GM18868 (cell line): ENCODE measurements at regions not wholly inside any gene's neighbourhood (a gene's known extent, or its start where the extent isn't known, plus 50 kb on each side); places are given as distances from the start of the nearest gene placed in this dataset.

Source experiments
- ATAC-seq: cut with Tn5 transposase; IDR thresholded peaks from one replicate; pipeline ENCODE4 v1.9.1; 2021; ENCODE audit warnings: mild to moderate bottlenecking, moderate library complexity; ENCODE audit not compliant: unreplicated experiment

DNA sequence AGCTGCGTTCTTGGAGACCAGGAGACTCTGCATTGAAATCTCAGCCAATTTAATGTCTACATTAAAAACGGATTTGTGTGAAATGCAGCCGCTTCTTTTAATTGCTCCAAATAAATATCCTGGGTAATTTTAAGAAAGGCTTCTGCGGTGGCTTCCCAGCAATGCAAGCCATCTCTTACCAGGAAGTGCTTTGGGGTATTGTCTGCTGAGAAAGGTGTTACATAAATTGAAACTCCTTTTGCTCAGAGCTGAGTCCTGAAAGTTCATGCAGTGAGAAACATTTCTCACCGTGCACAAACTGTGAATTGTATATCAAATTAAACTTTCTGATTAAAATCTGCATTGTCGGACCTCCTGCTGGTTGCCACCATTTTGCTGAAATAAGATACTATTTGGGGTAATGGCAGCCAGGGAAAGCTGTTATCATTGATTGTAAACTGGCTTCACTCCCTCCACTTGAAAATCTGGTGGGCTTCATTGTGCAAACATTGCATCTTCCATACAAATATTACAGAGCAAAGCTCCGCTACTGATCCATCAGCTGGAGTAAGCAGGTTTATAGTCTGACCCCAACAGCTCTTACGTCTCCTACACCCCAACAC, 59.5 kb downstream of the ZIC5 start:
- no peak for ATAC-seq

DNA sequence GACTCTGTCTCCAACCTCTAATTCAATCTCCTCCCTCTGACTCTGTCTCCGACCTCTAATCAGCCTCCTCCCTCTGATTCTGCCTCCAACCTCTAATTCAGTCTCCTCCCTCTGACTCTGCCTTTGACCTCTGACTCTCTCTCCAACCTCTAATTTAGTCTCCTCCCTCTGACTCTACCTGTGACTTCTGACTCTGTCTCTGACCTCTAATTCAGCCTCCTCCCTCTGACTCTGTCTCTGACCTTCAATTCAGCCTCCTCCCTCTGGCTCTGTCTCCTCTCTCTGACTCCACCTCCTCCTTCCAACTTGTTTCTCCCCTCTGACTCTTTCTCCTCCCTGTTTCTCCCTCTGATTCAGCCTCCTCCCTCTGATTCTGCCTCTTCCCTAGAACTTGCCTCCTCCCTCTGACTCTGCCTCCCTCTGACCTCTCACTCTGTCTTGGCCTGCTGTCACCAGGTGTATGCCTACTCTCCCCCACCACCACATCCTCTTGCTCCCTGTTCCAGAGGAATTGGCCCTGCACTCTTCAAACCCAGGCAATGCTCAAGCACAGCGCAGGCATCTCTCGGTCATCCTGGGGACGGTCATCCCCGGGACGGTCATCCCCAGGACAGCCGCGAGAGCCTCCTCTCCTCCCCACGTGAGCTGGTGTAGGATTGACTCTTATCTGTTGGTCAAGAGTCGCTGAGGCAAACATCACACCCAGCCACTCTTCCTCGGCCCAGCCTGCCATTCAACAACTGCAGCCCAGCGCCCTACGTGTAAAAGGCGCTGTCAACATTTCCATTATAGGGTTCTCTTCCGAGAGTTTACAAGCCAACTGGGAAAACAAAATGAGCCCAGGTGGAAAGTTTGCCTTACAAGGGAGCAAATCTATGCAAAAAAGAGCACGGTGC, 60.2 kb downstream of the ZIC5 start:
- no peak for ATAC-seq

DNA sequence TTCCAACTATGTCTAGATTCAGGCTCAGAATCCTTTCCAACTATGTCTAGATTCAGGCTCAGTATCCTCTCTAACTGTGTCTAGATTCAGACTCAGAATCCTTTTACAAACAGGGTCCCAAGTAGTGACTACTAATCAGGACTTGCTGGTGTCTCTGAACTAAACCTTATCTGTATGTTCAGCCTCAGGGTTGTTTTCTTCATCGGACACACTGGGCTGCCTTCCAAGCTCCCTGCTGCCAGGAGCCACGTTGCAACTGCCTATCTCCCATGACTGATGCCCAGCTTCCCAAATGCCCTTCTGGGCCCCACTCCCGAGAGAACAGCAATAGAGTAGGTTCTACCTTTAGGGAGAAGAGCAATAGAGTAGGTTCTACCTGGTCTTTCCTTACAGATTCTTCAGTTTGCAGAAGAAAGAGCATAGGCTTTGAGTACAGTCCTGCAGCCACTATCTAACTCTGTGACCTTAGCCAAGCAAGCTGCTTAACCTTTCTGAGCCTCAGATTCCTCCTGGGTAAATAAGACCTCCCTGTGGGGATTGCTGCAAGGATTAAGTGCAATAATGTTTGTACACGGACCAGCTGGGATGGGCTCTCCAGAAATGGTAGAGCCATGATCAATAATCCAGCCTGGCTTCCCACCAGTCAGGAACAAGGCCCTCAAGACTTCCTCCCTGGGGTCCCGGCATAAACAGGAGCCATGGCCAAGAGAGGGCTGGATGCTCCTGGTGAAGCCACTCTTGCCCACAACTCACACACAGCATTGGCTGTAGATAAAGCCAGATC, 61.5 kb downstream of the ZIC5 start:
- no peak for ATAC-seq

- ATAC-seq, result no peak
Measured at GRCh38 chr13:99909097-99909835, 62.3 kb downstream of the ZIC5 start.

DNA sequence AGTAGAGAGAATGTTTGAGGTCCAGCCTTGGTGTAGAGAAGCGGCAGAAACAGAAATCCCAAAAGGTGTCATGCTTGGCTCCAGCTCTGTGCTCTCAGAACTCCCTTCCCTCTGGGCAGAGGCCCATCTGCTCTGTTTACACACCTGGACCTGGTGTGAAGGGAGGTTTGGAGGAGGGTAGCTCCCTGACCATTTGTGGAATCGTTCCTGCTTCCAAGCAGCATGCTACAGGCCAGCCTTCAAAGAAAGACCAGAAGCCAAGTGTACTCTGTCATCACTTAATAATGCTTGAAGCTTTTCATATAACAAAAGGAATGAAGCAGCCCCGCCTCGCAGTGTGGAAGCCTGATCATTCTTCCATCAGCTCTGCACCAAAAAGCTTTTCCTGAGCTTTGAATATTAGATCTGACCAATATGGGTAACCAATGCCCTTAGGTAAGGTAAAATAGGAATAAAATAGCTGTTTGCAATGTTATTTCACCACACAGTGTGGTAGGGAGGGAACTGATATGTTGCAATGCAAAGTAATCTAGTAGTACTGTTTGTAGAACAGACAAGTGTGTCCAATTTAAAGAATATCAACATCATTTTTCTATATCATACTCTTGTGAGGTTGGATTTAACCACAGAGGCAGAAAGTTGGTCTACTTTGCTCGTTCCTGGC, 63.3 kb downstream of the ZIC5 start:
- no peak for ATAC-seq

GRCh38 chr13:99907627-99908026, 63.9 kb downstream of the ZIC5 start:
- no peak for ATAC-seq

DNA sequence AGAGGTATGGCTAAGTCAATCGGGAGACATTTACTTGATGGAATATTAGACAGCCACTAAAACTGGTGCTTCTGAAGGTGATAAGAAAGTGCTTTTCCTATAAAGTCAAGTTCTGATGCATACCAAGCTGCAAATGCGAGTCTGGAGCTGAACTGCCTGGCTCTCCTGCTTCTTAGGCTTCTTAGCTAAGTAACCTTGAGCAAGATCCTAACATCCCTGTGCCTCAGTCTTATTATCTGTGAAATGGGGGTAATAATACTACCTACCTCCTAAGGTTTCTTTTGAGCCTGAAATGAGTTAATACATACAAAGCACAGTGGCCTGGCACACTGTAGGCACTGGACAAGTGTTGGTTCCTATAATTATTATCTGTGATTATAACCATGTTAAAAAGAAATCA, 64.5 kb downstream of the ZIC5 start:
- ATAC-seq, result no peak

- no peak for ATAC-seq
Measured at GRCh38 chr13:99905814-99906213, 65.8 kb downstream of the ZIC5 start.

DNA sequence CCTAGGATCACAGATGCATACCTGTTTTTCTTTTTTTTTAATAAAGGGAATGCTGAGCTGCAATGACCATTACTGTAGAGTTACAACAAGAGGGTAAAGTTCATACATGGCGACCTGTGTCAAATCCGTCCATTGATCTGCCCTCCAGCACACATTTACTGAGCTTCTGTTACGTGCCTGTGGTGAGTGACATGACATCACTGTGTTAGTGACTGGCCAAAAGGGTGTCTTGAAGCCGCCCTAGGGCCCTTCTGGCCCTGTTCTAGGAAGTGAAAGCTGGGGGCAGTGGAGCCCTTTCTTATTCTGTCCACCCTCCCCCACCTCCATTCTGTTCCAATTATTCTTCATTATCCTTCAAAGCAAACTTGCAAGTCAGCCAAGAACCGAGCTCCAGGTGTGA, 66.3 kb downstream of the ZIC5 start:
- peak; percentile 63 for ATAC-seq

- no peak for ATAC-seq
Measured at GRCh38 chr13:99903140-99903539, 68.4 kb downstream of the ZIC5 start.

- no peak for ATAC-seq
Measured at GRCh38 chr13:99902657-99903056, 68.9 kb downstream of the ZIC5 start.

DNA sequence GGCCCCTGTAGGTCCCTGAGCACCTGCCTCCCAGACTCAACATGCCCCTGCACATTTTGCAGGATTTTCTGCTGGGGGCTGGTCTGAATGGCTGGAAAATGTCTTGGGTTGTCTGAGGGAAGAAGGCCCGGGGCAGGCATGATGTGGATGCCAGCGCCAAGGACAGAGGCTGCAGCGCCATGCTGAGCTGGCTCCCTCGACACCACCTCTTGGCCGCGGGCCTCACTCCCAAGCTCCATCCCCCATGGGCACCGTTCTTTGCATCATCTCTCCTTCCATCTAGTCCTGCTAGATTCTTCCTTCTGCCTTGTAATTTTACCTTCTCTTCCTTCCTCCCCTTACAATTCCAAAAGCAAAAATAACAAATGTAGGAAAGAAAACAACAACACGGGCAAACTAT, 70.6 kb downstream of the ZIC5 start:
- no peak for ATAC-seq

GRCh38 chr13:99898421-99898820, 73.1 kb downstream of the ZIC5 start:
- ATAC-seq, result no peak

DNA sequence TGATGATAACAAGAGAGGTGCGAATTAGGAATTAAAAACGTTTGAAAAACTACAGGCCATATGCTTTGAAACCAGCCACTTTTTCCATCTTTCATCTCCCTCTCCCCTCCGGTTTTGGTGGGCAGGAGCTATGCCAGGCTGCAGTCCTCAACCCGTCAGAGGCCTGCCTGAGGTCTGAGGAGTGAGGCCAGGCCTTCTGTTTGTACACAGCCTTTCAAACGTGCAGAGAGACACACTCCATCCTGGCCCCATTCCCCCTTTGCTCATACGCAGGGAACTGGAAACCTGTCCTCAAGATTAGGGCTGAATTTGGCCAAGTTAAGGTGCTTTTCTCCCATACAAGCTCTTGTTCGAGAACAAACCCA, 74.5 kb downstream of the ZIC5 start:
- no peak for ATAC-seq

DNA sequence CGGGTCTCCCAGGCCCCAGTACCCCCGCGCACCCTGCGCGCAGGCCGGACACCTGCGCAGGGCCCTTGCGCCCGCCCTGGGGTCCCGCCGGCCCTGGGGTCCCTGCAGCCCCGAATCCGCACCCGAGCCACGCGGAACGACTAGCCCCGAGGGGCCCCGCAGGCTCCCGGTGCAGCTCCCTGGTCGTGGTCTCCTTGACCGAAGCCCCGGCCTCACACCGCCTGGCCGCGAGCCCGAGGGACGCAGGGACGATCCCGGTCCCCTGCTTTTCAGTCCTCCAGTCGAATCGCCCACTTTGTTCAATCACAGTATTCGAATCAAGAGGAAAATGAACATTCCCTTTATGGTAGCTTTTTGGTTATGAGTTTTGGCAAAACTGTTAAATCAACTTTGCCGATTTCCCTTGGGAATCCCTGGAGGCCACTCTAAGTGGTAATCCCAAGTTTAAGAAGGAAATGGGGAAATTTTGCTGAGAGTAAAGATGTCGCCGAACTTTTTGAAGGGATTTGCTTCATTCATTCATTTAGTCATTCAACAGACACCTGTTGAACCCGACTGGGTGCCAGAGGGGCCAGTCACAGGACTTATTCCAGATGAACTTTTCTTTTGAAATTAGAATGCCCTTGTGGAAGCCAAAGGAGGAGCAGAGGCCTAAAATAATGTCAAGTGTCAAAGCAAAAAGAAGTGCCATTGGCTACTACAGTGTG, 75.0 kb downstream of the ZIC5 start:
- no peak for ATAC-seq

GRCh38 chr13:99895444-99896368, 75.9 kb downstream of the ZIC5 start:
- no peak for ATAC-seq

DNA sequence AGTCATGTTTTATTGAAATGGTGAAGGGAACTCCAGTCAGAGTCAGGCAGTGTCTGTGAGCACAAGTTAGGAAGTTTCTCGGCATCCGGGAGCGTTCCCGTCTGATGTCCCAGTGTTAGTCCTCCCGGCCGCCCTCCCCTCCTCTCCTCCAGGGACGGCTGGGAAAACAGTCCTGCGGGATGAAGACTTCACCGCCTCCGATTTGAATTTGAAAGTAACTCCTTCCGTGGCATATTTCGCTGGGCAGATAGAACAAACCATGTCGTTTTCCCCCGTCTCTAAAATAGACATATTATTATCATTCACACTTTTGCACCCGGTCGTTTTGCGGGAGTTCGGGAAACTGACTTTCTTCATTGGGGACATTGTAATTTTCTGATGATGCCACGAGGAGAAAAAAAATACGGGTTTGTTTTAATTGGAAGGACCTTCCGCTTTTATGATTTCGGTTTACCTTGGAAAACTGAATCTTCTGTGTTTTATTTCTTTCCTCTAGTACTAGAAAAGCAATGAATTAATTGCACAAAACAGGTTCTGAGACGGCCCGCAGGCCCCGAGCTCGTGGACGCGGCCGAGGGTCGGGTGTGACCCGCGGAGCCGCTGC, 76.6 kb downstream of the ZIC5 start:
- ATAC-seq, result no peak

DNA sequence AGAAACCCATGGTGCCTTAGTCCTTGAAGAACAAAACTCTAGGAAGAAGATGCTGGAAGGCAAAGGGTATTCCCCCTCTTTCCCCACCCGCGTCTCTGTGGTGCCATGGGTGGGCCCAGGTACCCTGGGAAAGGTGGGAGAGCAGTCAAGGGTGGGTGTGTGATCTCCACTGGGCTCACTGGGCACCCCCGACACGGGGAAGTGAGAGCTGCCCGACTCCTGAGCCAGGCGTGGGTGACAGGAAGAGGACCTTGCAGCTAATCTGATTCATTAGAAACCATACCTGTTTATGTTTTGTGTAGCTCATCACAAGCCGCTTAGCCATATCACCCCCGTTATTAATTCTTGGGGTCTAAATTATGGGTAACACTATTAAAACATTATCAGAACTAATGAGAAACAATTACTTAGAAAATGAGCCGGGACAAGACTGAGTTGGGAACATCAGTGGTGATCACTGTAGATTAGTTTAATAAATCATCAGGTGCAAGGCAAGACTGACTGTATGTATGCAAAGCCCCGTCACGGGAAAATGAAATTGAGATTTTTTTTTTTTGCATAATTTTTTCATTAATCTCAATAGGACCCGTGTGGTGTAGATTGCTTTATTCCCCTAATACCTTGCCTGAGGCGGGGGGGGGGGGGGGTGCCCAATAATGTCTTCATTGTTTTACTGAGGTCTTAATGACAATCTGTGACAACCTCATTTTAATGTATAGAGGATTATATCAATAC, 77.3 kb downstream of the ZIC5 start:
- ATAC-seq, result peak; percentile 48
